H1 (cell line): ENCODE measurements at regions not wholly inside any gene's neighbourhood (a gene's known extent, or its start where the extent isn't known, plus 50 kb on each side); places are given as distances from the start of the nearest gene placed in this dataset.

Experiments used
- CTCF ChIA-PET: fragments of 300-600 bp; sonication (Branson Sonifier 250); formaldehyde crosslinking; loops from one replicate; lab custom pipeline; 2021; ENCODE audit not compliant: partially characterized antibody; lab: Charles Lee
- POLR2A ChIA-PET: fragments of 300-600 bp; sonication (Branson Sonifier 250); formaldehyde crosslinking; loops from one replicate; lab custom pipeline; 2021; ENCODE audit warnings: inconsistent platforms; ENCODE audit not compliant: partially characterized antibody; lab: Charles Lee
- DNase-seq, 2 experiments: peaks; one replicate each; pipeline versions ENCODE4 v3.0.0 to v3.0.0-alpha.2; 2010 to 2022; ENCODE audit warnings: low spot score in 2 of 2, low read depth in 1 of 2, mixed read lengths in 1 of 2
- FAIRE-seq: peaks from 2 replicates; lab custom pipeline; 2011; peaks lifted over from hg19 to GRCh38; lab: Jason Lieb, UNC
- H2AFZ ChIP-seq: 2 replicates; pipeline ENCODE4 v1.8.1; 2012; ENCODE audit warnings: low read length, inconsistent platforms
- H2AK5ac ChIP-seq: 2 replicates; pipeline ENCODE4 v1.6.1; 2013; ENCODE audit warnings: low read depth, low read length
- H2BK120ac ChIP-seq: replicated peaks from 2 replicates; pipeline ENCODE3; 2013; ENCODE audit warnings: low read depth, low read length, inconsistent platforms
- H2BK12ac ChIP-seq: 2 replicates; pipeline ENCODE4 v1.6.1; 2013; ENCODE audit warnings: low read depth, low read length
- H2BK15ac ChIP-seq: 2 replicates; pipeline ENCODE4 v1.6.1; 2013; ENCODE audit warnings: low read length
- H2BK20ac ChIP-seq: 2 replicates; pipeline ENCODE4 v1.6.1; 2013; ENCODE audit warnings: low read length
- H2BK5ac ChIP-seq: 2 replicates; pipeline ENCODE4 v1.6.1; 2013; ENCODE audit warnings: low read depth, low read length
- H3K14ac ChIP-seq: 2 replicates; pipeline ENCODE4 v1.6.1; 2013; ENCODE audit warnings: inconsistent platforms; ENCODE audit not compliant: insufficient read length
- H3K18ac ChIP-seq: 2 replicates; pipeline ENCODE4 v1.6.1; 2013; ENCODE audit warnings: low read length; ENCODE audit errors: extremely low read depth
- H3K23ac ChIP-seq: 2 replicates; pipeline ENCODE4 v1.6.1; 2013; ENCODE audit warnings: inconsistent platforms; ENCODE audit not compliant: insufficient read length
- H3K23me2 ChIP-seq: 2 replicates; pipeline ENCODE4 v1.6.1; 2013; ENCODE audit warnings: low read depth, low read length
- H3K27ac ChIP-seq: 2 replicates; pipeline ENCODE4 v1.6.1; 2011; ENCODE audit warnings: low read depth, low read length, inconsistent platforms
- H3K27me3 ChIP-seq, 4 experiments: replicated peaks in 1 of 4; 1 replicate in 1 of 4; 2 replicates in 3 of 4; pipeline versions ENCODE4 v1.6.1 to v1.8.1; 2011 to 2013; ENCODE audit warnings: low read length in 3 of 4, mild to moderate bottlenecking in 3 of 4, inconsistent platforms in 2 of 4, mixed read lengths in 2 of 4, moderate library complexity in 1 of 4; ENCODE audit not compliant: control insufficient read depth in 3 of 4, insufficient read depth in 3 of 4; ENCODE audit errors: extremely low read depth in 1 of 4
- H3K36me3 ChIP-seq, 4 experiments: 2 replicates each; pipeline versions ENCODE4 v1.6.1 to v1.8.1; 2011 to 2013; ENCODE audit warnings: mild to moderate bottlenecking in 4 of 4, low read length in 3 of 4, moderate library complexity in 2 of 4, control low read depth in 1 of 4, inconsistent platforms in 1 of 4; ENCODE audit not compliant: insufficient read depth in 4 of 4, control insufficient read depth in 2 of 4
- H3K4ac ChIP-seq: replicated peaks from 2 replicates; pipeline ENCODE3; 2013; ENCODE audit warnings: low read length, low read depth, mixed read lengths, inconsistent platforms; ENCODE audit not compliant: insufficient read length
- H3K4me1 ChIP-seq, 4 experiments: replicated peaks in 1 of 4; 1 replicate in 1 of 4; 2 replicates in 3 of 4; pipeline versions ENCODE4 v1.6.1 to v1.8.1; 2011 to 2013; ENCODE audit warnings: low read length in 3 of 4, inconsistent platforms in 2 of 4, mixed read lengths in 1 of 4; ENCODE audit not compliant: insufficient read depth in 4 of 4, control insufficient read depth in 3 of 4
- H3K4me2 ChIP-seq, 2 experiments: 2 replicates each; pipeline versions ENCODE4 v1.6.1 to v1.8.1; 2011 to 2013; ENCODE audit warnings: low read depth in 2 of 2, low read length in 2 of 2, control low read depth in 1 of 2, inconsistent platforms in 1 of 2, mild to moderate bottlenecking in 1 of 2; ENCODE audit not compliant: insufficient read depth in 1 of 2
- H3K4me3 ChIP-seq, 4 experiments: fragments of 200-600, 300-600 bp in 1 of 4; sonication (generic), shearing (Covaris generic), sonication (Bioruptor Twin) in 1 of 4; 2 replicates each; pipeline versions ENCODE4 v1.5.1 to v1.8.1; 2011 to 2016; ENCODE audit warnings: low read length in 4 of 4, low read depth in 3 of 4, control low read depth in 2 of 4, inconsistent platforms in 2 of 4, mild to moderate bottlenecking in 2 of 4, mixed read lengths in 1 of 4, moderate library complexity in 1 of 4; ENCODE audit not compliant: insufficient read depth in 2 of 4; ENCODE audit errors: extremely low read depth in 1 of 4
- H3K56ac ChIP-seq: replicated peaks from 2 replicates; pipeline ENCODE3; 2013; ENCODE audit warnings: low read depth, mild to moderate bottlenecking, mixed read lengths, low read length, inconsistent platforms; ENCODE audit not compliant: insufficient read length
- H3K79me1 ChIP-seq: 2 replicates; pipeline ENCODE4 v1.6.1; 2013; ENCODE audit warnings: low read depth, low read length, control low read depth
- H3K79me2 ChIP-seq, 2 experiments: 2 replicates each; pipeline versions ENCODE4 v1.6.1 to v1.8.1; 2012 to 2013; ENCODE audit warnings: low read length in 2 of 2, mild to moderate bottlenecking in 2 of 2, inconsistent platforms in 1 of 2; ENCODE audit not compliant: insufficient read depth in 2 of 2, control insufficient read depth in 1 of 2
- H3K9ac ChIP-seq, 4 experiments: replicated peaks in 1 of 4; 1 replicate in 1 of 4; 2 replicates in 3 of 4; pipeline versions ENCODE4 v1.6.1 to v1.8.1; 2011 to 2013; ENCODE audit warnings: low read depth in 3 of 4, low read length in 3 of 4, control low read depth in 2 of 4, mild to moderate bottlenecking in 2 of 4, moderate library complexity in 2 of 4, inconsistent platforms in 1 of 4; ENCODE audit errors: extremely low read depth in 1 of 4
- H3K9me3 ChIP-seq, 2 experiments: 2 replicates each; pipeline versions ENCODE4 v1.6.1 to v1.8.1; 2012 to 2013; ENCODE audit warnings: mild to moderate bottlenecking in 2 of 2, moderate library complexity in 2 of 2, control low read depth in 1 of 2, inconsistent platforms in 1 of 2, low read depth in 1 of 2, low read length in 1 of 2, mixed read lengths in 1 of 2; ENCODE audit not compliant: insufficient read depth in 2 of 2
- H4K20me1 ChIP-seq, 2 experiments: replicated peaks in 1 of 2; 2 replicates each; pipeline versions ENCODE3 to v1.8.1; 2011 to 2013; ENCODE audit warnings: inconsistent platforms in 2 of 2, low read length in 2 of 2, mild to moderate bottlenecking in 1 of 2; ENCODE audit not compliant: insufficient read depth in 2 of 2, control insufficient read depth in 1 of 2
- H4K5ac ChIP-seq: 2 replicates; pipeline ENCODE4 v1.6.1; 2013; ENCODE audit warnings: low read length, low read depth, mixed read lengths, inconsistent platforms; ENCODE audit not compliant: insufficient read length
- H4K8ac ChIP-seq: 2 replicates; pipeline ENCODE4 v1.8.0; 2013; ENCODE audit warnings: mild to moderate bottlenecking, moderate library complexity, low read length, inconsistent platforms; ENCODE audit not compliant: insufficient read depth; ENCODE audit errors: extremely low read depth
- H4K91ac ChIP-seq: replicated peaks from 2 replicates; pipeline ENCODE3; 2013; ENCODE audit warnings: low read length, mixed read lengths, inconsistent platforms; ENCODE audit not compliant: insufficient read length
- CHD1 ChIP-seq: IDR thresholded peaks from 2 replicates; pipeline ENCODE4 v1.6.1; 2012; ENCODE audit warnings: low read depth, low read length, improper control_type of control experiment
- EGR1 ChIP-seq: IDR thresholded peaks from 2 replicates; pipeline ENCODE4 v1.6.1; 2011; ENCODE audit warnings: low read depth, low read length, borderline replicate concordance
- EP300 ChIP-seq, 2 experiments: IDR thresholded peaks; 1 replicate in 1 of 2; 2 replicates in 1 of 2; pipeline ENCODE4 v1.6.1; 2011 to 2012; ENCODE audit warnings: low read depth in 2 of 2, low read length in 2 of 2, mild to moderate bottlenecking in 2 of 2, borderline replicate concordance in 1 of 2, inconsistent platforms in 1 of 2, moderate library complexity in 1 of 2
- HDAC2 ChIP-seq, 2 experiments: fragments of 300-600 bp in 1 of 2; sonication (generic) in 1 of 2; IDR thresholded peaks; 2 replicates each; pipeline ENCODE4 v1.6.1; 2011 to 2012; ENCODE audit warnings: low read depth in 2 of 2, low read length in 2 of 2, mild to moderate bottlenecking in 2 of 2, moderate library complexity in 2 of 2, borderline replicate concordance in 1 of 2, inconsistent platforms in 1 of 2
- KDM5A ChIP-seq: fragments of 200-600 bp; IDR thresholded peaks from 2 replicates; pipeline ENCODE4 v1.7.1; 2012; ENCODE audit warnings: mild to moderate bottlenecking, low read length, inconsistent platforms, mixed read lengths
- MAFK ChIP-seq: IDR thresholded peaks from 2 replicates; pipeline ENCODE4 v1.6.1; 2012; ENCODE audit warnings: low read depth, mild to moderate bottlenecking, improper control_type of control experiment, low read length
- SIX5 ChIP-seq: IDR thresholded peaks from 2 replicates; pipeline ENCODE4 v1.6.1; 2011; ENCODE audit warnings: mild to moderate bottlenecking, low read depth, low read length

DNA sequence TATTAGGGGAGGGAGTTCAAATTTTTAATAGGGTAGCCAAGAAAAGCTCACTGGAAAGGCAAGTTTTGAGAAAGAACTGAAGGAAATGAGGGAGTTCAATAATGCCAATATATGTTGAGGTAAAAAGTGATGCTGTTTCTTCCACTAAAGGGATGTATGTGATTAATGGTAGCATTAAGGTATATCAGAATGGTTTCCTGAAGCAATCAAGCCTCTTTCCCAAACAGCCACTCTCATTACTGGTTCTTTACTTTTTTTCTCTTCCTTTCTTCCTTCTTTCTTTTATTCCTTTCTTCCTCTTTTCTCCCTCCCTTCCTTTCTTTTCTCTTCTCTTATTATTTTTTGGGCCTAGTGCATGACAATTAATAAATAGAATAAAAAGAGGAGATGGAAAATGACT lies 433.5 kb downstream of the SATB2 start:
- no peak overlapping the region for H4K91ac ChIP-seq
- no peak overlapping the region for H3K23ac ChIP-seq
- no peak overlapping the region for H2BK12ac ChIP-seq
- H2AK5ac ChIP-seq, result no peak overlapping the region
- H3K56ac ChIP-seq, result no peak overlapping the region
- no peaks in the 10 kb centered on the region for H3K9me3 ChIP-seq
- no peaks in the 10 kb centered on the region for H3K27me3 ChIP-seq
- DNase-seq, result no peak
- no peak overlapping the region for H3K27ac ChIP-seq
- H2BK120ac ChIP-seq, result no peak overlapping the region
- H3K9ac ChIP-seq, result no peak overlapping the region
- no peak overlapping the region for H3K4me3 ChIP-seq
- H2AFZ ChIP-seq, result no peak overlapping the region
- H3K36me3 ChIP-seq, result no peaks in the 10 kb centered on the region
- H3K4ac ChIP-seq, result no peak overlapping the region
- no peak overlapping the region for H3K14ac ChIP-seq
- no peak overlapping the region for H4K5ac ChIP-seq
- H2BK5ac ChIP-seq, result no peak overlapping the region
- no peaks in the 10 kb centered on the region for H3K23me2 ChIP-seq
- H3K18ac ChIP-seq, result no peak overlapping the region
- no peaks in the 10 kb centered on the region for H4K20me1 ChIP-seq
- ChIA-PET CTCF (no interaction called here), POLR2A (no interaction called here)
- no peaks in the 10 kb centered on the region for H3K79me1 ChIP-seq
- no peak overlapping the region for H3K4me2 ChIP-seq
- no peaks in the 10 kb centered on the region for H3K79me2 ChIP-seq
- H2BK15ac ChIP-seq, result no peak overlapping the region
- H2BK20ac ChIP-seq, result no peak overlapping the region
- FAIRE-seq, result no peak
- H3K4me1 ChIP-seq, result peaks cover 0 to 6% (median 3%) of the 10 kb centered on the region in 4 experiments; a peak in 3 of 7 replicates
- no peak overlapping the region for H4K8ac ChIP-seq
- TF ChIP-seq SIX5 (no peak), HDAC2 (IDR thresholded peaks at IDR 0.05; ENCODE audit: borderline replicate concordance in 1 of 2, low read depth in 2 of 2, low read length in 2 of 2) (no peak), MAFK (no peak), CHD1 (no peak), KDM5A (no peak), EGR1 (no peak), EP300 (IDR thresholded peaks at IDR 0.05; ENCODE audit: borderline replicate concordance in 1 of 2, low read depth in 2 of 2, low read length in 2 of 2) (no peak)
